HCEC 1CT (cell line): ENCODE measurements at regions not wholly inside any gene's neighbourhood (a gene's known extent, or its start where the extent isn't known, plus 50 kb on each side); places are given as distances from the start of the nearest gene placed in this dataset.
A peak's percentile ranks its signal among the peaks of the same experiment; 100 is the strongest.

Experiments
- DNase-seq: peaks from one replicate; pipeline ENCODE4 v3.0.0-alpha.2; 2017

DNA sequence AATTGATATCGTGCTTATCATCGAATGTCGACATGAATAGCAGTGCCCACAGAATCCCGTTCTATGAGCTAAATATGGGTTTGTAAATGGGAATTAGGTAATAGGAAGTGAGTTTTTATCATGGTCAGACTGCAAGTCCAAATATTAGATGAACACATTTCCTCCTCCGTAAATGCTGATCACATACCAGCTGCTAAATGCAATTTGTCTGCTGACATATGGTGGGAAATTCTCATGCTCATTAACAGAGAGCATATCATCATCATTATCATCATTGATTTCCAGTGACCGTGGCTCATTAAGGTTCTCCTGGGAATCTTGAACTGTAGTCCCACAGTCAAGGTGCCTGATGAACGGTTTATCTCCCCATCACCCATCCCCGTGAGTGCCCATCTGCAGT is 998.8 kb upstream of the TMEM132C start:
- DNase-seq: no peak

DNA sequence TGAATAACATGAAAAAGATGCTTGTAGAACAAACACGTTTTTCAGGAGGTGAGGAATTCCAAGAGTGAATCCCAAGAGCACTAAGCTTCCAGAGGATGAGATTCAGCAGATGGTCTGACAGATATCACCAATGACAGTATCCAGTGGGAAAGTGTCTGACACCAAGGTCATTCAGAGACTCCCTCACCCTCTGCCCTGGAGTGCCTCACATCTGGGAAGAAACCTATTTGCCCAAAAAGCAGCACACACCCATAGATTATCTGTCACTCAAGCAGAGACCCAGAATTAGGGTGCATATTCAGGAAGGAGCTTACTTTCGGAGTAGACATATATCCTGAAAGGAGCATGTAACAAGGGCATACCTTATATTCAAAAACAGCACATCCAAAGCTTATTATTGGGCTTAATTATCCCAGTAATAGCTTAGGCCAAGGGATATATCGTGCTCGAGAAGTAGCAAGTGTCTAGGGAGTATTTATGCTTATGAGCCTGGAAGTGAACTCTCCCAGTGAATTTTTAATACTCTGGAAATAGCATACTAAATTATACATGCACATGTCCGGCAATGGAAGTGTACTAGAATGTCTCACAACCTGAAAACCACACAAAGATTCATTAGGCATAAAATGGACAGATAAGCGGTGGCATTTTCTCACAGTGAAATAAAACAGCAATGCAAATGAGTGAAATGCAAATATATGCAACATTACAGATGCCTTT is 998.1 kb upstream of the TMEM132C start:
- no peak for DNase-seq

DNA sequence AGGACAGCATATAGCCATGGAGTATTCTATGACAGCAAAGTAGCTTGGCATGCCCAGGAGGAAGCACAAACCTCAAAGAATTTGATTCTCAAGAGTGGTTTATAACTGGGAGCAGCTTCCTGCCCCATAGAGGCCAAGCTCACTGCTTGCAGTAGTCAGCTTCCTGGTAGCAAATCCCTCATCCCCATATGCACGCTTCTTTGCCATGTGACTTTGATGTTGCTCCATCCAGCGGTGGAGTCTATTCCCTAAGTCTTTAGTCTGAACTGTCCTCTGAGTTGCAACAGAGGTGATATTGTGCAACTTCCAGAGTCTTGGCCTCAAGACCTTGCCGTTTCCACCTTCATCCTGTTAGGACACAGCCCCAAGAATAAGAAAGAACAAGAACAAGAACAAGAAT is 996.8 kb upstream of the TMEM132C start:
- peak; percentile 99 for DNase-seq

DNA sequence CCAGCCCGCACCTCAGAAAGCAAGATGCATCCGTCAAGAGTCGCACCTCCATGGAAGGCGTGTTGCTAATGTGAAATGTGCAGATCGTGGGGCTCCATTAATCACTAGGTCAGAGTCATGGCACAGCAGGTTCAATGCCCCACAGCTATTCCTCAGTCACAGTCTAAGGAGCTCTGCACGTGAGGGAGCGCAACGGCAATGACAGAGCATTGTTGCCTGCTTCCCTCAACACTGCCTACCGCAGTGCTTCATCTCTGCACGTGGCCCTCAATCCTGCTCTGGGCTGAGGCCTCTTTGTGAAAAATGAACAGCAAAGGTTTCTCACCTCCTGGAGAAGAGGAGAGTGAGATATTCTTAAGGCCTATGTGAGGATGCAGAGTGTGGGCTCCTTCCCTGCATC is 995.2 kb upstream of the TMEM132C start:
- DNase-seq: no peak

DNA sequence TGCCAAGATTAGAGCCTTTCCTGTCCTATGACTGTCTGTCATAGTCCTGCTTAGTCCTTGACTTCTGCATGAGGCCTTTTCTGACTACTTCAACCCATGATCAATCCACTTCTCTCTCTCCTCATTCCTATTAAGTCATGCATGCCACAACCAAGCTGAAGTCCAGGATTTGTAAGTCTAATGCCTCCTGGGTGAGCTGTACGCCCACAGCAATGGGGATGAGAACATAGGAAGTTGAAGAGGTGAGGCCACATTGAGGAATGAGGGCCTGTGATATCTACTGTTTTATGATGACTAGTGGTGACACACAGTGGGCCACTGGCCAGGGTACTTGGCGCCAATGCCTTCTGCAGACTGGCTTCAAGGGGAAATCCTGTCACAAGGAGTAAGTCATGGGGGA is 994.1 kb upstream of the TMEM132C start:
- peak; percentile 99 for DNase-seq

DNA sequence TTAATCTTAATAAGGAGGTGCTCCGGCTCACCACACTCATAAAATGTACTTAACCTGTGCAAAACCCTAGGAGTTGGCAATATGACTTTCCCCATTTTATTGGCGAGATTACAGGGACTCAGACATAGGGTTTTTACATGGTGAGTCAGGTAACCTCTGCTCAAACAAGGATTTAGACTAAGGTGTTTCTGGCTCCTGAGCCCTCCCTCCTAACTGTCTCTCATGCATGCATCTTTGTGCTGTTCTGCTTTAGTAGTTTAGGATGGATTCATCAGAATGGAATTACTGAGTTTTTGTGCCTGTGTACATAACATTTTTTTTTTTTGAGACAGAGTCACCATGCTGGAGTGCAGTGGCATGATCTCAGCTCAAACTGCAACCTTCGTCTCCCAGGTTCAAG is 993.3 kb upstream of the TMEM132C start:
- DNase-seq: peak; percentile 68

DNA sequence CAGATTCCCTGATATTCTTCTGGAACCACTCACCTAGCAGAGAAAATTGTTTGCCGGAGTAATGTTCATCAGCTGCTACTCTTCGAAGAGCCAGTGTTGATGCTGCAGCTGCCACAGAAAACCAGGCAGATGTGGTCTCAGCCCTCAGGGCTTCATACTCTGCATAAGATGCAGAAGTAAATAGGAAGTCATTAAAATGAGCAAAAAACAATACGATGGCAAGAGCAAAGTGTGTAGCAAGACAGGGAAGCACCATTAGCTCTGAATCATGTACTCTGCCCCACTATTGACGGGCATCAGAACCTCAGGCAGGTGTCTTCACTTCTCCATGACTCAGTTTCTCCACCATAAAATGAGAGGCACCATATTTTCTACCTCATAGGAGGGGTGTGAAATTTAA is 991.6 kb upstream of the TMEM132C start:
- DNase-seq: no peak

DNA sequence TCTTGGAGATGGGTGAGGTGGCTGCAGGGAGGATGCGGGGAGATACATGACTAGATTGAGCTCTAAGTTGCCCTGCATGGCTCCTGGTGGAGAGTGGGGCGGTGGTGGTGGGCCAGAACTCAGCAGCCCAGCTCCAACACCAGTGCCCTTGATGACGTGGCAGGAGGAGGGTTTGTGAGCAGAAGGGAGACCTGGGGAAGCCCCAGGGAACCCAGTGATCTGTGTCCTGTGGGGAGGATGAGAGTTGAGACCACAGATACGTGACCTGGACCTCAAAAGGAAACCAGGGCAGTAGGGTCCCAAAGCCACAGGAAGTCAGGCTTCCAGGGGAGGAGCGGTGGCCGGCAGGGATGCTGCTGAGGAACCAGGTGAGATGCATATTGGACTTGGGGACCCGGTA is 989.1 kb upstream of the TMEM132C start:
- no peak for DNase-seq

DNA sequence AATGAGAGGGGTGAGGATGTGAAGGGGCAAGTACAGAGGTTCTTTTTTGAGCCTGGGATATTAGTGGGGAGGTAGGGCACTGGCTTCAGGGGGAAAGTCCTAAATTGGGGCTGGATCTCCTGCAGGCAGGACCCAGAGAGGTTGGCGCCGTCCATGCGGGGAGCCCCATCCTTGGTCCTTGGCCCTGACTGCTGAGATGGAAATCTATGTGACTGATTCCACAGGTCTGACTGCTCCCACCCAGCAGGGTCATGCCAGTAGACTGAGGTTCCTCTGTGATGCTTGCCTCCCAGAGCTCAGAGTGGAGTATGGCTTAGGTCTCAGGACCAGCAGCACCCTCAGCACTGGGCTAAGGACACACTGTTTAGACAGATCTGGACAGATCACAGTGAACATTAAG is 988.6 kb upstream of the TMEM132C start:
- DNase-seq: no peak

DNA sequence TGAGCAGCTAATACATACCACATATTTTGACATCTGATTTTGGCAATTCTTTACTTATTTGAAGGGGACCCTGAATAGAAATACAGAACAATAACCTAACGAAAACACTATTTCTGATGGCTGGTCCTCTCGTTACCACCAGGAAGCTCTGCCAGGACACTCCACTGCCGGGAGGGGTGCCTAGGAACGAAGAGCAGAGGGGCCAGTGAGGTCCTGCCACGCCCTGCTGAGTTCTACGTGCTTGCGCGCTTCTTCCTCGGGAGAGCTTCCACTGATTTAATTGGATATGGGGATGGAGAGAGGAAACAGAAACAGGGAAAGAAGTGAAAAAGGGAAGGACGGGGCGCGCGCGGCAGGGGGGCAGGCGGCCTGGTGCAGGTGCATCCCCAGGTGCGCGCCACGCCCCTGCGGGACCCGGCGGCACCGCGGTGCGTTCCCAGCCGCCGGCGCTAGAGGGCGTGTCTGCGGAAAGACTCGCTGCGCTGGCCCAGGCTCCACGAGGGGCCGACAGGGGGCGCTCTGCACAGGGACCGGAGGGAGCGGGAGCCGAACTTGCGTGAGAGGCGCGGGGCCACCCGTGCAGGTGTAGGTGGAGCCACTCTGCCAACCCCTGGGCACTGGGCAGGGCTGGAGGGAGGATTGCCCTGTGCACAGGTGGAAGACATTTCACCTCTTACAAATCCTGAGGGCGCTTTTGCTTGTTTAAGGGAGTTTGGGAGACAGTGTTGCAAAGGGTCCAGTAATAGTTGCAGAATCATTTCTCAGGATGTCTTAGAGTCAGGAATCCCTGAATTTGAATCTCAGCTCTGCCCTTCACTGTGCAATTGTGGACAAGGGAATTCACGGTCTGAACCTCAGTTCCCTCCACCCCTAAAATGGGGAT is 986.3 kb upstream of the TMEM132C start:
- no peak for DNase-seq

DNA sequence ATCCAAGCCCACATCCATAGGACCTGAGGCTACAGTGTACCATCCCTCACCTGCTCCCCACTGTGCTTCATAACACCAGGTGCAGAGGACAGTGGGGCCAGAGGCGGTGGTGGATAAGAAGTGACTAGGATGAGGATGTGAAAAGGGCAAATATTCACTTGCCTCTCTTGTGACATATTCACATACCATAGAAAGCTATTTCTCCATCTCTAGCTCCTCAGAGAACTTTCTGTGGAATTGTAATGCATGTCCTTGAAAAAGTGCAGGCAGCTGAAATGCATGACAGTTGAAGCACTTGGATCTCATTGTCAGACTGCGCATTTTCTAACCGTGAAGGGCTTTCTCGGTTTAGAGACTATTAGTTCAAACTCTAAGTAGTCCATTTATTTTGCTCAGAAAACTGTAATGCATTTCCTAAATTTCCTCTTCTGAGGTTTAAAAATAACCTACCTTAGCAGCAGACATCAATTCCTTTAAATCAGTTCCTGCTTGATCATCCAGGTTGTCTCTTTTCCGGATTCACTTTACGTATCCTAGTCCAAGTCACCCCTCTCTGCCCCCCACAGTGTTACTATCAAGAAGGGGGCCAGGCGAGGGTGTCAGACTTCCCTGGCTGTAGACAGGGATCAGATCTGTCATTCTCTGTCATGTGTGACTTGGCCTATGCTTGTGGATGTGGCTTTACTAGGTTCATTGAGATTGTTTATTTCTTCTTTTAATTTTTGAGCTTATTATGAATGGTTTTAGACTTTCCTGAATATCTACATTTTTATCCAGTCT is 984.0 kb upstream of the TMEM132C start:
- DNase-seq: no peak

DNA sequence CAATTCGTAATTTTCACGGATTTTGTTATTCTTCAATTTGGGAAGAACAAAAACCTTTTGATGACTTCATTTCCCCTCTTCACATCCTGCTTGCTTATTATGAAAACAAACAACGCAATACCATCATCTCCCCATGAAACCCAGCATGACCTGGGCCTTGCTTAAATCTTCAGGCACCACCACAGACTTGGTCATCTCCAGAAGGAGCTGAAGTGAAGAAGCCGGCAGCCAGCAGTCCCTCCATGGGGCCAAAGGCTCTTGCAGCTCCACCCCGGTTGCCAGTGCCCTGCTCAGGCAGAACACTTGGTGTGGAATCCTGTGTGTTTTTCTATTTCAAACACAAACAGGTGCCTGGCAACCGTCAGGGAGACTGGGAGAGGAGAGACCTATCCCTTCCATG is 982.9 kb upstream of the TMEM132C start:
- DNase-seq: peak; percentile 75

DNA sequence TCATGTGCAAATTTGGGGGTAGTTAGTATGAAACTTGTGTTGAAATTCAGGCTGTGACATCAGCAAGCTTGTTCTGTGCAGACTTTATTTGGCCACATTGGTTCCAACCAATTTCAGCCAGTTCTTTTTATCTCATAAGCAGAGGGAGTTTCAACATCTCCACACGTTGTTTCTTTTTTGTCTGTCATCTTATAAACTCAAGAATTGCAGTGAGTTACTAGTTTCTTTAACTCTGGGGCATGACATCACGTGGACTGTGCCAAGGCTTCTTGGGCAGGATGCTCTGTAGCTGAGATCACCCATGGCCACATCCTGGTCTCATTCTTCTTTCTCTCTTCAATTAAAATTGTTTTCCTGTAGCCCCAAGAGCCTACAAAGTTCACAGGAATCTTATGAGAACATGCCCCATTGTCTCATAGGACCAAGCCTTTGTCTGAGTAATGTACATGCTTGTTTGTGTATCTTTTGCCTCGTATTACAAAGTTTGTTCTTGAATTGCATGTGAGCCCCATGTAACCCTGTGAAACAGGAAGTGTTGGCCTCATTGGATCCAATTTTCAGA is 982.0 kb upstream of the TMEM132C start:
- peak; percentile 90 for DNase-seq

DNA sequence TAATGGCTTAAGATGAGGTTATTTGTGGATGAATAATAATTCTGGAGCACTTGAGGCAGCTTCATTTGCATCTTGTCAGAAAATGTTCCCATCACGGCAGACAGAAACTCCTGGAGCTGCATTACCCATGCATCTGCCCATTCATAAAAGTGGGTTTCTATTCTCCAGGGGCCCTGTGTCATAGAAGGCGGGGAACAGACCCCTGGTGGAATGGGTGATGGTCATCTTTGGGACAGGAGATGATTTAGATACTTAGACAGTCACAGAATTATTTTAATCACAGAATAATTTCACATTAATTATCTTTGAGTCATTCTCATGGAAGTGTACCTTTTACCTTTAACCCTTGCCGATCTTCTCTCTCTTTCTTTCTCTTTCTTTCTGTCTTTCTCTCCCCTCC is 980.7 kb upstream of the TMEM132C start:
- DNase-seq: no peak

DNA sequence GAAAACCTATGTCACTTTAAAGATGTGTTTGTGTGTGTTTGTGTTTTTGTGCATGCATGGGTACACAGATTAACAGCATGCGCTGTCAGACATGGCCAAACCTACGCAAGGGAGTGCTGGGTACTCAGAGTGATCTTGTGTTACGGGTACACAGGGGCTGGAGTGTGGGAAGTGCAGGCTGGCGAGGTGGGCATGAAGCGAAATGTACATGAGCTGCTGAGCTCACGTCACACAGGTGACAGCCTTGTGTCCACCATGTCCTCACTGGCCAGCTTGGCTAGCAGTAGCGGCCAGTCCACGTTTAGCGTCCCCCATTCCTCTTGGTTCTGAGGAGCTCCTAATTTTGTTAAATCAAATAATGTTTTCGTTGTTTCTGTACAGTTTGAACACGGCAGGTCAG is 979.7 kb upstream of the TMEM132C start:
- no peak for DNase-seq

DNA sequence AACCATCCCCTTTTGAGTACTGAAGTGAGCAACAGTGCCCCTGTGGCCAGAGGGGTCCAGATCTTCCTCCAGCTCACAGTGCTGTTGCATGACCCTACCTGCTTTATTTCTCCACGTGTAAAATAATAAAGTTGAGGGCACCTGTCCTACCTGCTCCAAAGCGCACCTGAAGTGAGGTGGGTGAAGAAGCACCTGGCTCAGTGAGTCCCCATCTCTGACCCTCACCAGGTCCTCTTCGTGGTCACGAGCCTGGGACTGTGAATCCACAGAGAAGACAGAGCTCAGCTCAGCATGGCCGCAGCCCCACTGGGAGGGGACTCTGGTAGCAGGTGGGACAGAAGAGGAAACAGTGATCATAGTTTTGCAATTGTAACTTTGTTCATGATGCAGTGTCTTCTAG is 976.7 kb upstream of the TMEM132C start:
- no peak for DNase-seq

DNA sequence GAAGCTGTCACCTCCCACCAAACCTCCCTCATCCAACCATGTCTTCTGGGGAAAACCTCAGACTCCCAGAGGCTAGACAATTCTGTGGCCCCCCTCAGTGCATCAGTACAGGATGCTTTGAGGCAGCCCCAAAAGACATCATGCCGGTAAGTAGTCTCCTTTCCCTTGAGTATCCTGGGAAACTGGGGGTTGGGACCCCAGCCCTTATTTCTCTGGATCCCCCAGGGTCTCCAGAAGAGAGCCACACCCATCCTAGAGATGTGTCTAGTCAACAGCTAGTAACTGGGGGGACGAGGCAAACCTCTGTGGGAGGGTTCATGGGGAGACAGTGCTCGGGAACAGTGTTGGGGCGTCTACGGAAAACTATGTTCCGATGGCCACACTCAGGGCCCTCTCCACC is 974.2 kb upstream of the TMEM132C start:
- no peak for DNase-seq

DNA sequence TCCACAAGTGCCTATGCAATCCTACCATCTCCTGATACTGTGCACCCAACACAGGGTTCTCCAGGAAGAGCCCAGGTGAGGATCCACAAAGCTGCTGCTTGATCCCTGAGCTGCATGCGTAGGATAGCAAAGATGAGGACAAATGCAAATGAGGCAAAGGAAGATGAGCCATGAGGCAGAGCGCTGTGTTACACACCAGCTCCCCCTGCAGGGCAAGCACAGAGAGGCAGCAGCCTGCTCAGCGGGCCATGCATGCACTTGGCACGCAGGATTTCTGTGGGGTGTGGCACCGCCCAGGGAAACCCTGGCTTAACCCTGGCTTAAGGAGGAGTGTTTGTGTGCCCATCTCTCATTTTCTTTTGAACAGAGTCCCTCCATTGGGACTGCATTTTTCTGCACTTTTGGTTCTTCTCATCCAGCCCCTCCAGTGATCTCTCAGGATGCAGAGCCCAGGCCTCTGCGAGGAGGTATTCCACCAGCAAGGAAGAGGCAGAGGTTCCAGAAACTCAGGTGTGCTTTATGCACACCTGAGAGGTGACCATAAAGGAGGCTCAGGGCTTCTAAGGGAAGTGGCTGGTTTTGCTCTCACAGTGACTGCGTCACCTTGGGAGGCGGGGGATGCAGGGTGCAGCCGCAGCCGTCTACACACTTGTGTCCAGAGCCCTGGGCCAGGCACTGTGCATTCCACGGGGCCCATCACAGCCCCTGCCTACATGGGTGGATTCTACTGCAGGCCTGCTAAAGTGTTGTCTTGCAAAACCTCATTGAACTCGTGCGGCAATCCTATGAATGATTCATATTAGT is 973.3 kb upstream of the TMEM132C start:
- DNase-seq: peak; percentile 78

DNA sequence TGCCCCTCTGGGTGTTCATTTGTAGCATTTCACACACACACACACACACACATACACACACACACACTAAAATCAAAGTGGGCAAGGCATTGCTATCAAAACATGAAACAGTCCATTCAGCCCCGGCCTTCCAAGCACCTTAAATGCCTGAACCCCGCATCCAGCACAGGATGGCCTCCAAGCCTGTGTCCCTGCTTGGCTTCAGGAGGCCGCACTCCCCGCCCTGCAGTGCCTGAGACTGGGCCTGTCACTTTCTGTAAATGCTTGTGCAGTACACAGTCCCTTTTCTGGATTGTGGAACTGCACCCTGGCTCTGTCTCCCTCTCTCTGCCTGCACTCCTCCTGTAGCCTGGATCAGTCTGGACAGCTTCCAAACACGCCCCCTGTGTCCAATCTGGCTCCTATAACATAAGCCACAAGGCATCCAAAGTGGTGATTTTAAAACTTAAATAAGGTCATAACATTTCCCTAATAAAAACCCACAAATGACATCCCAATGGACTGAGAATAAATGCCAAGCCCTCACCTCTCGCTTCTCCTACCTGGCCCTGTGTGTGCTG is 972.2 kb upstream of the TMEM132C start:
- no peak for DNase-seq

DNA sequence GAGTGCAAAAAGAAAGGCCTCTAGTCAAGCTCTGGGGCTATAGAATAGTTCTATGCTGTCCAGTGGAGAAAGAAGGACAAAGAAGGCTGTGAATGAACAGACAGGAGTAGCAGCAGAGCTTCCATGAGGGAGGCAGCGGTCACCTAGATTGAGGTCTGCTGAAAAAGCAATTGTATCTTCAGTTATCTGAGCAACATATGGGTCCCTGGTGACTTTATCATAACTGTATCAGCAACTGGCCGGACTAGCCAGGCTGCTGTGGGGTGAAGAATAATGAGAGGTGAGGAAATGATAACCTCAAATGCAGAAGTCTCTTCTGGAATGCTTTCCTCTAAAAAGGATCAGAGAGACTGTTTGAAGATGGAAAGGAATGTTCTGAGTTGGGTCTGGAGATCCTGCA is 971.3 kb upstream of the TMEM132C start:
- no peak for DNase-seq

DNA sequence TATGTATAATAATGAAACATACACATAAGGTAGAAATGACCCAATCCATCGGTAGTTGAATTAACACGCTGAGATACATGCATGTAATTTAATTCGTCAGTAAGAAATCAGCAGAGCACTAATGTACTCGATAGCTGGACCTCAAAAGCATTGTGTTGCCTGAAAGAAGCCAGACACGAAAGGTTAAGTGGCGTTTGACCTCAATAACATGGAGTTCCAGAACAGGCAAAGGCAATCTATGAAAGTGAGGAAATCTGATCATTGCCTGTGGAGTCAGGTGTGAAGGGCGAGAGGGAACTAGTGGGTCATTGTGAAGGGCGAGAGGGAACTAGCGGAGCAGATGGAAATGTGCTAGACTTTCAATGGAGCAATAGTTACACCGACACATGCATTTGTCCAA is 970.4 kb upstream of the TMEM132C start:
- no peak for DNase-seq

DNA sequence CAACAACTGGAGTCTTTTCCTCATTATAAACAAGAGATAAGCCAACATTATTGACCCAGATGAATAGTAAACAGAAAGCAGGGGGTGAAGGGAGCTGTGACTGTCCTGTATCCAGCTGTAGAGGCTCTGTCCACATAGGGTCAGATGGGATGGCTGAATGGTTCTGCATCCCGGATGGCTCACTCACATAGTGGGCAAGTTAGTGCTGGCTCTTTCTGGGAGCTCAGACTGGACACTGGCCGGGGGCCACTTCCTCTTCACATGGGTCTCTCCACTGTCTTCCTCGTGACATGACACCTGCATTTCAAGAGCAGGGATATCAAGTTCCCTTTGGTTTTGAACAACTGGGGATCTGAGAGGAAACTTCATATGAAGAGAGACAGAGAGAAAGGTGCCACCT is 969.6 kb upstream of the TMEM132C start:
- no peak for DNase-seq
